GM12892 (cell line): ENCODE measurements at regions not wholly inside any gene's neighbourhood (a gene's known extent, or its start where the extent isn't known, plus 50 kb on each side); places are given as distances from the start of the nearest gene placed in this dataset.

Experiments used
- DNase-seq: peaks from one replicate; pipeline ENCODE4 v3.0.0; 2011; ENCODE audit not compliant: insufficient read length
- FAIRE-seq: peaks from 2 replicates; lab custom pipeline; 2011; peaks lifted over from hg19 to GRCh38; lab: Jason Lieb, UNC
- POLR2A ChIP-seq: IDR thresholded peaks from 2 replicates; pipeline ENCODE4 v1.6.1; 2011; ENCODE audit warnings: low read depth, low read length, control low read depth
- POLR2AphosphoS5 ChIP-seq: IDR thresholded peaks from 2 replicates; pipeline ENCODE4 v1.6.1; 2011; ENCODE audit warnings: low read depth, low read length, control low read depth
- TAF1 ChIP-seq: IDR thresholded peaks from 2 replicates; pipeline ENCODE4 v1.6.1; 2011; ENCODE audit warnings: low read depth, mild to moderate bottlenecking, control low read depth, low read length, borderline replicate concordance

- no peak for DNase-seq
- FAIRE-seq: no peak
- TF ChIP-seq TAF1: no peak
- TF ChIP-seq POLR2AphosphoS5: no peak
- no peak for TF ChIP-seq POLR2A
These were observed 167.1 kb upstream of the CENPE start for GRCh38 chr4:103365285-103365684.

- FAIRE-seq (no peak), DNase-seq (no peak)
- TF ChIP-seq POLR2AphosphoS5 (no peak), TAF1 (no peak), POLR2A (no peak)
These were observed 165.9 kb upstream of the CENPE start for GRCh38 chr4:103364083-103364482.

- TF ChIP-seq POLR2A (no peak), POLR2AphosphoS5 (no peak), TAF1 (no peak)
- FAIRE-seq (no peak), DNase-seq (no peak)
These were observed 163.8 kb upstream of the CENPE start for GRCh38 chr4:103361926-103362325.

GRCh38 chr4:103359900-103360299 lies 161.8 kb upstream of the CENPE start:
- TF ChIP-seq TAF1 (no peak), POLR2AphosphoS5 (no peak), POLR2A (no peak)
- no peak for DNase-seq
- FAIRE-seq: no peak

- FAIRE-seq: no peak
These were observed 155.9 kb upstream of the CENPE start for GRCh38 chr4:103354006-103354405.

GRCh38 chr4:103329642-103330041 lies 131.5 kb upstream of the CENPE start:
- TF ChIP-seq TAF1: no peak
- no peak for TF ChIP-seq POLR2A
- TF ChIP-seq POLR2AphosphoS5: no peak
- DNase-seq (no peak), FAIRE-seq (no peak)

More at GRCh38 chr4:103354006-103354405, 155.9 kb upstream of the CENPE start:
- TF ChIP-seq POLR2A (no peak), TAF1 (no peak), POLR2AphosphoS5 (no peak)
- DNase-seq: no peak

- TF ChIP-seq TAF1 (no peak), POLR2A (no peak), POLR2AphosphoS5 (no peak)
- DNase-seq (no peak), FAIRE-seq (no peak)
These were observed 126.7 kb upstream of the CENPE start for GRCh38 chr4:103324811-103325210.

GRCh38 chr4:103318327-103318726 lies 120.2 kb upstream of the CENPE start:
- TF ChIP-seq POLR2A (no peak), TAF1 (no peak), POLR2AphosphoS5 (no peak)
- DNase-seq: no peak
- FAIRE-seq: no peak

- FAIRE-seq: no peak
- TF ChIP-seq POLR2AphosphoS5: no peak
- no peak for TF ChIP-seq TAF1
- no peak for TF ChIP-seq POLR2A
- no peak for DNase-seq
These were observed 110.1 kb upstream of the CENPE start for GRCh38 chr4:103308248-103308561.

- DNase-seq (no peak), FAIRE-seq (no peak)
- no peak for TF ChIP-seq TAF1
- no peak for TF ChIP-seq POLR2A
- TF ChIP-seq POLR2AphosphoS5: no peak
These were observed 109.5 kb upstream of the CENPE start for GRCh38 chr4:103307453-103308247.

- FAIRE-seq (no peak), DNase-seq (no peak)
- TF ChIP-seq POLR2AphosphoS5: no peak
- no peak for TF ChIP-seq POLR2A
- TF ChIP-seq TAF1: no peak
These were observed 108.8 kb upstream of the CENPE start for GRCh38 chr4:103306870-103307375.

- FAIRE-seq (no peak), DNase-seq (no peak)
- TF ChIP-seq POLR2A (no peak), POLR2AphosphoS5 (no peak), TAF1 (no peak)
These were observed 107.2 kb upstream of the CENPE start for GRCh38 chr4:103305355-103305754.
